OCI-LY7 (cell line): ENCODE measurements at regions not wholly inside any gene's neighbourhood (a gene's known extent, or its start where the extent isn't known, plus 50 kb on each side); places are given as distances from the start of the nearest gene placed in this dataset.

Source experiments
- BruUV-seq: library from RNA; stranded (reverse); fragments of 400-500 nt; replicated peaks from 2 replicates; lab custom pipeline; 2021; lab: Mats Ljungman, UMichigan
- CTCF ChIA-PET: fragments of 300-600 bp; sonication (Branson Sonifier 250); formaldehyde crosslinking; loops from one replicate; lab custom pipeline; 2022; ENCODE audit warnings: antibody characterized with exemption; ENCODE audit not compliant: unreplicated experiment; lab: Charles Lee
- POLR2A ChIA-PET: fragments of 300-600 bp; sonication (Branson Sonifier 250); formaldehyde crosslinking; loops from one replicate; lab custom pipeline; 2022; ENCODE audit warnings: antibody characterized with exemption; lab: Charles Lee
- DNase-seq: peaks from one replicate; pipeline ENCODE4 v3.0.0-alpha.2; 2015; ENCODE audit warnings: low spot score
- H2AFZ ChIP-seq: fragments of 200-600 bp; sonication (generic), shearing (Covaris generic); 2 replicates; pipeline ENCODE4 v1.6.1; 2014; ENCODE audit warnings: mild to moderate bottlenecking, antibody characterized with exemption, low read length, moderate library complexity
- H3K27ac ChIP-seq: fragments of 200-600 bp; sonication (generic); 2 replicates; pipeline ENCODE4 v1.5.1; 2014; ENCODE audit warnings: mixed run types, low read depth, mild to moderate bottlenecking, moderate library complexity, low read length, inconsistent platforms; ENCODE audit not compliant: poor library complexity, severe bottlenecking
- H3K36me3 ChIP-seq: fragments of 200-600 bp; sonication (generic); 2 replicates; pipeline ENCODE4 v1.6.1; 2014; ENCODE audit warnings: mild to moderate bottlenecking, antibody characterized with exemption, low read length, moderate library complexity, mixed read lengths; ENCODE audit not compliant: insufficient read depth
- H3K4me1 ChIP-seq: fragments of 200-600 bp; sonication (generic); 2 replicates; pipeline ENCODE4 v1.5.1; 2014; ENCODE audit warnings: mild to moderate bottlenecking, low read length; ENCODE audit not compliant: insufficient read depth, poor library complexity, severe bottlenecking
- H3K4me2 ChIP-seq: fragments of 200-600 bp; sonication (generic); 2 replicates; pipeline ENCODE4 v1.6.1; 2014; ENCODE audit warnings: mild to moderate bottlenecking, low read length
- H3K4me3 ChIP-seq: fragments of 200-600 bp; sonication (generic); 2 replicates; pipeline ENCODE4 v1.5.1; 2014; ENCODE audit warnings: mild to moderate bottlenecking, low read depth, low read length; ENCODE audit not compliant: poor library complexity, severe bottlenecking
- H3K79me2 ChIP-seq: fragments of 200-600 bp; sonication (generic); 2 replicates; pipeline ENCODE4 v1.6.1; 2016; ENCODE audit warnings: low read depth, mild to moderate bottlenecking, low read length, moderate library complexity, mixed read lengths; ENCODE audit not compliant: insufficient read depth
- H3K9me2 ChIP-seq: fragments of 200-600 bp; sonication (generic); 2 replicates; pipeline ENCODE4 v1.6.1; 2016; ENCODE audit warnings: mild to moderate bottlenecking, low read length, mixed read lengths; ENCODE audit not compliant: insufficient read depth
- H3K9me3 ChIP-seq: fragments of 200-600 bp; sonication (generic); 2 replicates; pipeline ENCODE4 v1.6.1; 2014; ENCODE audit warnings: mild to moderate bottlenecking, mixed run types, low read length, mixed read lengths
- H4K20me1 ChIP-seq: fragments of 200-600 bp; sonication (generic); 2 replicates; pipeline ENCODE4 v1.6.1; 2014; ENCODE audit warnings: mild to moderate bottlenecking, antibody characterized with exemption, low read length, moderate library complexity, mixed read lengths; ENCODE audit not compliant: insufficient read depth
- CTCF ChIP-seq: fragments of 200-600 bp; sonication (generic); conservative IDR thresholded peaks from 2 replicates; pipeline ENCODE4 v1.5.1; 2014; ENCODE audit warnings: mild to moderate bottlenecking, antibody characterized with exemption, low read length, moderate library complexity, mixed read lengths
- EZH2phosphoT487 ChIP-seq: fragments of 200-600 bp; sonication (generic); IDR thresholded peaks from 2 replicates; pipeline ENCODE4 v1.6.1; 2018; ENCODE audit warnings: low read depth, borderline replicate concordance, mild to moderate bottlenecking, mixed run types, antibody characterized with exemption, low read length, moderate library complexity, mixed read lengths
- intact Hi-C: fragments of 100-400 bp; cut with micrococcal nuclease; formaldehyde crosslinking; loops from one replicate; pipeline ENCODE4 v1.10.0; 2022; ENCODE audit not compliant: unreplicated experiment

- no peak for DNase-seq
- no TSS peak for BruUV-seq
- H3K4me2 ChIP-seq, result no peak overlapping the region
- ChIA-PET POLR2A (interaction anchor here (1.1 kb wide), 1 partner anchor 8 kb away, joined by 4 read pairs; no protein-coding TSS in a partner anchor), CTCF (no interaction called here)
- no peaks in the 10 kb centered on the region for H4K20me1 ChIP-seq
- H3K4me3 ChIP-seq, result no peak overlapping the region
- no peaks in the 10 kb centered on the region for H3K79me2 ChIP-seq
- H3K4me1 ChIP-seq, result no peaks in the 10 kb centered on the region
- no peaks in the 10 kb centered on the region for H3K9me3 ChIP-seq
- H3K36me3 ChIP-seq, result no peaks in the 10 kb centered on the region
- TF ChIP-seq EZH2phosphoT487 (no peak), CTCF (no peak)
- intact Hi-C loops, result loop anchor here (5.0 kb wide), 1 partner anchor 803 kb away; no protein-coding TSS in a partner anchor
- no peak overlapping the region for H3K27ac ChIP-seq
- H2AFZ ChIP-seq, result no peak overlapping the region
- no peaks in the 10 kb centered on the region for H3K9me2 ChIP-seq
Observed at GRCh38 chr6:72524011-72524645, 97.7 kb upstream of the KCNQ5 start.

GRCh38 chr6:72525821-72526510 is 95.9 kb upstream of the KCNQ5 start:
- DNase-seq, result no peak
- Histone ChIP-seq H3K4me1 (no peaks in the 10 kb centered on the region), H2AFZ (no peak overlapping the region), H3K9me2 (no peaks in the 10 kb centered on the region), H3K9me3 (no peaks in the 10 kb centered on the region), H3K79me2 (no peaks in the 10 kb centered on the region), H4K20me1 (no peaks in the 10 kb centered on the region), H3K36me3 (no peaks in the 10 kb centered on the region), H3K4me3 (no peak overlapping the region), H3K27ac (no peak overlapping the region), H3K4me2 (no peak overlapping the region)
- TF ChIP-seq EZH2phosphoT487 (no peak), CTCF (no peak)
- intact Hi-C loops, result no loop called here
- ChIA-PET CTCF (no interaction called here), POLR2A (interaction anchor here (0.5 kb wide), 1 partner anchor 675 kb away, joined by 7 read pairs; no protein-coding TSS in a partner anchor)
- no TSS peak for BruUV-seq

- Histone ChIP-seq H3K9me3 (no peaks in the 10 kb centered on the region), H3K9me2 (no peaks in the 10 kb centered on the region), H3K36me3 (no peaks in the 10 kb centered on the region), H3K79me2 (no peaks in the 10 kb centered on the region), H4K20me1 (no peaks in the 10 kb centered on the region), H3K4me1 (no peaks in the 10 kb centered on the region), H3K4me3 (no peak overlapping the region), H3K4me2 (no peak overlapping the region), H2AFZ (no peak overlapping the region), H3K27ac (no peak overlapping the region)
- no peak for DNase-seq
- ChIA-PET POLR2A (no interaction called here), CTCF (no interaction called here)
- intact Hi-C loops, result no loop called here
- no peak for TF ChIP-seq EZH2phosphoT487
- no peak for TF ChIP-seq CTCF
- no TSS peak for BruUV-seq
Observed at GRCh38 chr6:72530152-72530551, 91.7 kb upstream of the KCNQ5 start.
